ENCODE measurements at regions not wholly inside any gene's neighbourhood (a gene's known extent, or its start where the extent isn't known, plus 50 kb on each side); places are given as distances from the start of the nearest gene placed in this dataset.

GRCh38 chr6:23690453-23691049, 435.5 kb upstream of the NRSN1 start:
- peaks cover 10% of the 10 kb centered on the region for H3K4me1 ChIP-seq
- DNase-seq, result no peak
- no peaks in the 10 kb centered on the region for H3K27me3 ChIP-seq

GRCh38 chr6:23692184-23692583, 433.8 kb upstream of the NRSN1 start:
- Histone ChIP-seq H3K4me1 (peaks cover 10% of the 10 kb centered on the region), H3K27me3 (no peaks in the 10 kb centered on the region), H3K4me3 (ENCODE audit: low read depth, low read length) (no peak overlapping the region), H3K36me3 (no peaks in the 10 kb centered on the region), H3K9me3 (no peaks in the 10 kb centered on the region)
- TF ChIP-seq CTCF (IDR thresholded peaks at IDR 0.05; ENCODE audit: low read depth, low read length), result no peak
- no peak for DNase-seq

More at GRCh38 chr6:23690453-23691049, 435.5 kb upstream of the NRSN1 start:
- Histone ChIP-seq H3K36me3 (no peaks in the 10 kb centered on the region), H3K4me3 (ENCODE audit: low read depth, low read length) (no peak overlapping the region), H3K9me3 (no peaks in the 10 kb centered on the region)
- TF ChIP-seq CTCF (IDR thresholded peaks at IDR 0.05; ENCODE audit: low read depth, low read length), result no peak

- H3K9me3 ChIP-seq, result no peaks in the 10 kb centered on the region
- no peaks in the 10 kb centered on the region for H3K27me3 ChIP-seq
- no peaks in the 10 kb centered on the region for H3K36me3 ChIP-seq
- no peak for DNase-seq
- H3K4me1 ChIP-seq, result no peaks in the 10 kb centered on the region
- H3K4me3 ChIP-seq (ENCODE audit: low read depth, low read length), result no peak overlapping the region
- TF ChIP-seq CTCF (IDR thresholded peaks at IDR 0.05; ENCODE audit: low read depth, low read length), result no peak
Observed at GRCh38 chr6:23696992-23697391, 429.0 kb upstream of the NRSN1 start.

- no peaks in the 10 kb centered on the region for H3K9me3 ChIP-seq
- H3K36me3 ChIP-seq, result no peaks in the 10 kb centered on the region
- H3K27me3 ChIP-seq, result no peaks in the 10 kb centered on the region
- no peak for TF ChIP-seq CTCF (IDR thresholded peaks at IDR 0.05; ENCODE audit: low read depth, low read length)
- 0 out of 2 replicates have a peak, but pooled peaks cover 3% of the 10 kb centered on the region for H3K4me1 ChIP-seq
- no peak for DNase-seq
- H3K4me3 ChIP-seq (ENCODE audit: low read depth, low read length), result no peak overlapping the region
Observed at GRCh38 chr6:23704479-23705052, 421.4 kb upstream of the NRSN1 start.

- 0 out of 2 replicates have a peak, but pooled peaks cover 3% of the 10 kb centered on the region for H3K4me1 ChIP-seq
- no peak for DNase-seq
- no peaks in the 10 kb centered on the region for H3K9me3 ChIP-seq
- no peak overlapping the region for H3K4me3 ChIP-seq (ENCODE audit: low read depth, low read length)
- H3K36me3 ChIP-seq, result no peaks in the 10 kb centered on the region
- no peaks in the 10 kb centered on the region for H3K27me3 ChIP-seq
- TF ChIP-seq CTCF (IDR thresholded peaks at IDR 0.05; ENCODE audit: low read depth, low read length), result no peak
Observed at GRCh38 chr6:23705697-23706096, 420.3 kb upstream of the NRSN1 start.

- DNase-seq, result no peak
- H3K9me3 ChIP-seq, result no peaks in the 10 kb centered on the region
- H3K36me3 ChIP-seq, result no peaks in the 10 kb centered on the region
- no peak for TF ChIP-seq CTCF (IDR thresholded peaks at IDR 0.05; ENCODE audit: low read depth, low read length)
- H3K4me3 ChIP-seq (ENCODE audit: low read depth, low read length), result no peak overlapping the region
- no peaks in the 10 kb centered on the region for H3K27me3 ChIP-seq
- H3K4me1 ChIP-seq, result no peaks in the 10 kb centered on the region
Observed at GRCh38 chr6:23712756-23713155, 413.3 kb upstream of the NRSN1 start.
